GM03348 (cell line): ENCODE measurements at regions not wholly inside any gene's neighbourhood (a gene's known extent, or its start where the extent isn't known, plus 50 kb on each side); places are given as distances from the start of the nearest gene placed in this dataset.
"Not testable (repeated sequence)": the region's sequence is repeated elsewhere in the genome, so short reads cannot be mapped to it uniquely, and the experiment has no call there.

ENCODE experiments used
- DNase-seq: peaks from one replicate; pipeline ENCODE4 v3.0.0; 2012; ENCODE audit warnings: low spot score

DNA sequence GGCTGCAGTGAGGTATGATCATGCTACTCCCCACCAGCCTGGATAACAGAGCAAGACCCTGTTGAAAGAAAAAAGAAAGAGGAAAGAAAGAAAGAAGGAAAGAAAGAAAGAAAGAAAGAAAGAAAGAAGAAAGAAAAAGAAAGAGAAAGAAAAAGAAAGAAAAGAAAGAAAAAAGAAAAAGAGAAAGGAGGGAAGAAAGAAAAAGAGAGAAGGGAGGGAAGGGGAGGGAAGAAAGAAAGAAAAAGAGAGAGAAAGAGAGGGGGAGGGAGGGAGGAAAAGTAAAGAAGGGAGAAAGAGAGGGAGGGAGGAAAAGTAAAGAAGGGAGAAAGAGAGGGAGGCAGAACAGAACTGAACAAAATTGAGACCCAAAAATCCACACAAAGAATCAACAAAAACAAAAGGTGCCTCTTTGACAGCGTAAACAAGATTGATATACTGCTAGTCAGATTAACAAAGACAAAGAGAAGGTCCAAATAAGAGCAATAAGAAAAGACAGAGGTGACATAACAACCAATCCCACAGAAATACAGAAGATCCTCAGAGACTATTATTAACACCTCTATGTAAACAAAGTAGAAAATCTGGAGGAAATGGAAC, 293.9 kb upstream of the AMIGO2 start:
- no peak for DNase-seq

DNA sequence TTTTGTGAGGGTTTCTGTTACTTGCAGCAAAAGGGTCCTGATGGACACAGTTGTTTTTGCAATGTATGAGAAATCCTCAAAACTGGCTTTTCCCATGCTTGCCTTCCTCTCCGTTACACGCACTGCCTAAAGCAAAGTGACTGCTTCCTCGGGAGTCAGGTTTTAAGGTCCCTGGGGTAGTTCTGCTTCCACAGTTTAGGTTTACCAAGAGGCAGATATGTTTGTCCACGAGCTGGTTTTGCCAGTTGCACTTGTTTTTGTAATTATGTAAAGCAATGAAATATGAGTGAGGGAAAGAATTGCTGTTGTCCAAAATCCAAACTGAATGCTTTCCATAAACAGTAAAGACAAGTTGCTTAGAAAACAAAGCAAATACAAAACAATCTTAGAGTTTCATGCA, 290.7 kb upstream of the AMIGO2 start:
- DNase-seq, result no peak

DNA sequence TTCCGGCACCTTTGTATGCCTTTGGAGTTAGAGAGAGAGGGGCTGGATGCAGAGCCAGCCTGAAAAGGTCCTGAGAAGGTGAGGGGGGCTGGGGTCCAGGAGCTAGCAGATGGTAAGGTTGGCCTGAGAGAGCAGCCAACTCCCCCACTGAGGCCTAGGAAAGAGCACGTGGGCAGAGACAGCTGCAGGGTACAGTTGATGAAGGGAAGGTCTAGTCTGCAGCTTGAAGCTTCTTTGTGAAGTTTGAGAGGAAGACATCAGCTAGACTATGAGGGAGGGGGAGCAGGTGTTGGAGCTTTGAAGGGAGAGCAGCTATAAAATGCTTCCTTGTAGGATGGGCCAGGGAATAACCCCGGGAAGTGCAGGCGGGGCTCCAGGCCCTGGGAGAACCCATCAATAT, 289.3 kb upstream of the AMIGO2 start:
- DNase-seq, result no peak

DNA sequence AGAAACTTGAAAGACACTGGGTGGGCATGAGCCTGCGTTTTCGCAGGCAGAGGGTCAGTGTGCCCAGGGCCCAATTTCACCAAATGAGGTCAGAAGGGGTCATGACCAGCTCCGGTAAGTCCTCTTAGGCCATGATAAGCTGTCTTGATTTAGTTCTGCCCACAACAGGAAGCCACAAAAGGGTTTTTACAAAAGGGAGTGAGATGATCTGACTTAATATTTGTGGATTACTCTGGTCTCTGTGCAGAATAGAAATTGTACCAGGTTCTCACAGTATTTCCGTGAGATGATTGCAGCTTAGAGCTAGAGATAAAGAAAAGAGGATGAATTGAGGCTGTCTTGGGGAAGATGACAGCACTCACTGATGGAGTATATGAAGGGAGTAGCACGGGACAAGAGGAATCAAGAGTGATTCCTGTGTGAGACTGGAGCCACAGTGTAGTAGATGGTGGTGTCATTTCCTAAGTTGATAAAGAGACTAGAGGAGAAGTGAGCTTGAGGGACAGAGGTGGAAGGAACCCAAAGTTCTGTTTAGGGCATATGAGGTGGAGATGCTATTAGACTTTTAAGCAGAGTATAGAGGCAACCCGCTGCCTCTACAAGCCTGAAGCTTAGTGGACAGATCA, 288.3 kb upstream of the AMIGO2 start:
- no peak for DNase-seq

DNA sequence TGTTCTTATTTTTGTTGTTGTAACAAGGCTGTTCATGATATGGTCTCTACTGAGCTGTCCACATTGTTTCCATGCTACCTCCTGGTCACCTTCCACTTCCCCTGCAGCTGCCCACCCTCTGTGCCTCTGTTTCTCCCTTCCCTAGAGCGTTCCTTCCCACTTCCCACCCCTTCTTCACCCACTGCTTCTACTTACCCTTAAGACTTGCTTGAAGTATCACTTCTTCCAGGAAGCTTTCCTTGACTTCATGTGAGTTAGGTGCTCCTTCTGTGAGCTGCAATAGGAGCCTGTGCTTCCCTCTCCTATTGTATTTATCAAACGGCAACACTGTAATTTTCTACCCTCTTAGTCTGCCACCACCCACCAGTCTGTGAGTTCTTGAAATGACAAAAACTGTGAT, 286.8 kb upstream of the AMIGO2 start:
- no peak for DNase-seq

GRCh38 chr12:47366157-47366556, 286.4 kb upstream of the AMIGO2 start:
- no peak for DNase-seq

DNA sequence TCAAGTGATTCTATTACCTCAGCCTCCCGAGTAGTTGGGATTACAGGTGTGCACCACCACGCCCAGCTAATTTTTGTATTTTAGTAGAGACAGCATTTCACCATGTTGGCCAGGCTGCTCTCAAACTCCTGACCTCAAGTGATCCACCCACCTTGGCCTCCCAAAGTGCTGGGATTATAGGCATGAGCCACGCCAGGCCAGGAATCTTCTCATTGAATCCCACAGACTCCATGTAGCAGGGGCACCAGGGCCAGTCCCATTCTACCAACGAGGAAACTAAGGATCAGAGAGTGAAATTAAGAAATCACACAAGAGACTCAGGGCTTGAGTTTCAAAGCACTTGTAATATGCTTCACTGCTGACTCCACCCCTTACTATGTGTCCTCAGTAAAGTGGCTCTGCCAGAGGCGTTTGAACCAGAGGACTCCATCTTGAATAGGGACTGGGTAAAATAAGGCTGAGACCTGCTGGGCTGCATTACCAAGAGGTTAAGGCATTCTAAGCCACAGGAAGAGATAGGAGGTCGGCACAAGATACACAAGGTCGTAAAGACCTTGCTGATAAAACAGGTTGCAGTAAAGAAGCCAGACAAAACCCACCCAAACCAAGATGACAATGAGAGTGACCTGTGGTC, 285.8 kb upstream of the AMIGO2 start:
- DNase-seq, result not testable (repeated sequence)

DNA sequence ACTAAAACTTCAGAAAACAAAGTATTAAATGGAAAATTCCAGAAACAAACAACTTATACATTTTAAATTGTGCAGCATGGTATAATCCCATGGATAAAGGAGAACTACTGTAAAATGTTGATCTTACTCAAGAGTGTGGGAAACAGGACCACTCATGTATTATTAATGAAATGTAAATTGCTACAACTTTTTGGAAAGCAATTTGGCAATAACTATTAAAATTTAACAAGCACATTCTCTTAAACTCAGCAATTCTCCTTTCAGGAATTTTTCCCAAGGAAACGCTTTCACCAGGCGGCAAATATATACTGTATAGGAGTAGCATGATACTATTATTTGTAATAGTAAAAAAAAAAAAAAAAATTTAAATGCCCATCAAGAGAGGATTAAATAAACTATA, 284.5 kb upstream of the AMIGO2 start:
- DNase-seq, result no peak

- DNase-seq, result no peak
Measured at GRCh38 chr12:47362126-47362705, 282.5 kb upstream of the AMIGO2 start.

DNA sequence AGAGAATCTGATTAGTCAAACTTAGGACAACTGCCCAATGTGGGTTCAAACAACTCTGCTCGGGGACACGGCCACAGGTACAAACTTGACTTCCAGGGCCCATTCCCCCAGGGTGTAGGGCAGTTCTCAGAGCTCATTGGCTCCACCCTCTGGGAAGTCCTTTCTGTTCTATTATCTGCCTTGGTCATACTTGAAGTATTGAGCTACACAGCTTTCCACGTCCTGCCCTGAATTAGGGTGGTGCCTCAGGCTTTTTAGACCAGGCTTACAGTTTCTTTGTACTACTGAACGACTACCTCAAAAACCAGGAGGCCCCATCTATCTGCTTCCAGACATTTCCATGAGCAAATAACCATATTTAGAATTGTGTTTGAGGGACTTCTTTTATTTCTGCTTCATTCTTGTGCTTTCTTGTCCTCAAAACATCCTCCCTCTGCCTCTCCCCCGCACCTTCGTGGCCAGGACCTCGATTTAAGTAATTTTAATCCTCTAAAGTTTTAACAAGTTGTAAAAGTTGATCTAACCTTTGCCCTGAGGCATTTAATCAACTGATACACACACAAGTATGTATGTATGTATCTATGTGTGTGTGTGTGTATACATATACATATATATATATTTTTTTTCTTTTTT, 281.7 kb upstream of the AMIGO2 start:
- DNase-seq, result no peak

- no peak for DNase-seq
Measured at GRCh38 chr12:47360771-47361388, 281.1 kb upstream of the AMIGO2 start.

DNA sequence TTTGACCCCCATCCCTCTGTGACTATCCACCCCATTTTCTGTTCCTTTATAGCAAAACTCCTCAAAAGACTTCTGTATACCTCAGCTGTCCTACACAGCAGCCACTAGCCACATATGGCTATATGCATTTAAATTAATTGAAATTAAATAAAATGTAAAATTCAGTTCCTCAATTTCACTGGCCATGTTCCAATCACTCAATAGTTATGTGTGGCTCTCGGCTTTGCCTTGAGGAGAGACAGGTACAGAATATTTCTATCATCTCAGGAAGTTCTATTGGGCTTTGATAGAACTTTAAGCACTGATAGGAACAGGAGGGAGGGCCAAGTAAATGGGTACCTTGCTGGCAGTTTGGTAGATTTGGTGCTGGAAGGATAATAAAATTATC, 280.3 kb upstream of the AMIGO2 start:
- DNase-seq, result no peak

GRCh38 chr12:47359310-47360092, 279.7 kb upstream of the AMIGO2 start:
- no peak for DNase-seq

DNA sequence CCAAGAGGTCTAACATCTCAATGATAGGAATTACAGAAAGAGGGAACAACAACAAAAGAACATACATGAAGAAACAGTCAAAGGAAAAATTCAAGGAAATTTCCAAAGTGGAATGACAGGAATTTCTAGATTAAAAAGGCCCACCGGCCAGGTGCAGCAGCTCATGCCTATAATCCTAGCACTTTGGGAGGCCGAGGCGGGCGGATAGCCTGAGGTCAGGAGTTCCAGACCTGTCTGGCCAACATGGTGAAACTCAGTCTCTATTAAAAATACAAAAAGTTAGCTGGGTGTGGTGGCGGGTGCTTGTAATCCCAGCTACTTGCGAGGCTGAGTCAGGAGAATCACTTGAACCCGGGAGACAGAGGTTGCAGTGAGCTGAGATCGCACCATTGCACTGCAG, 277.2 kb upstream of the AMIGO2 start:
- DNase-seq, result not testable (repeated sequence)

GRCh38 chr12:47356129-47356700, 276.5 kb upstream of the AMIGO2 start:
- no peak for DNase-seq

DNA sequence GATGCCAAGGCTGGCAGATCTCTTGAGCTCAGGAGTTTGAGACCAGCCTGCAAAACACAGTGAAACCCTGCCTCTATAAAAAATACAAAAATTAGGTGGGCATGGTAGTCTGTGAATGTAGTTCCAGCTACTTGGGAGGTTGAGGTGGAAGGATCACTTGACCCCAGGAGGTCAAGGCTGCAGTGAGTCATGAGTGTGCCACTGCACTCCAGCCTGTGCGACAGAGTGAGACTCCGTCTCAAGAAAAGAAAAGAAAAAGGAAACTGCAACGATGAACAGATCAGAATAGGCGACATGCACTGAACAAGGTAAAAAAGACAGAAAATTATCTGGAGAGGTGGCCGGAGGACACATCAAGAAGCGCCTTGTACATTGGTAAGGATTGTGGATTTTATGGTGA, 273.7 kb upstream of the AMIGO2 start:
- no peak for DNase-seq

GRCh38 chr12:47352067-47352466, 272.3 kb upstream of the AMIGO2 start:
- no peak for DNase-seq

GRCh38 chr12:47351526-47351925, 271.8 kb upstream of the AMIGO2 start:
- no peak for DNase-seq

DNA sequence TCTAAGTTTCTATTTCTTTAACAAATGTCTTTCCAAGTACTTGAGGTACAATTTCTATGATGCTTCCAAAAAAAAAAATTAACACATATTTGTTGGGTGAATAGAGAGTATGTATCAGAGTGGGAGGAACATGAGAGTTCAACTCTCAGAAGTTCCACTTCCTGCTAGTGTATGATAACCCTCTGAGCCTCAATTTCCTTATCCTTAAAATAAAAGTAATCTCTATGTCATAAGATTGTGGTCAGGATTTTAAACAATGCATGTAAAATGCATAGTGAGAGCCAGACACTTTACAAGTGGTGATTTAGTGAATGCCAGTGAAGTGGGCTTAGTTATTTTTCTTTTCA, 270.3 kb upstream of the AMIGO2 start:
- DNase-seq, result peak; percentile 41

DNA sequence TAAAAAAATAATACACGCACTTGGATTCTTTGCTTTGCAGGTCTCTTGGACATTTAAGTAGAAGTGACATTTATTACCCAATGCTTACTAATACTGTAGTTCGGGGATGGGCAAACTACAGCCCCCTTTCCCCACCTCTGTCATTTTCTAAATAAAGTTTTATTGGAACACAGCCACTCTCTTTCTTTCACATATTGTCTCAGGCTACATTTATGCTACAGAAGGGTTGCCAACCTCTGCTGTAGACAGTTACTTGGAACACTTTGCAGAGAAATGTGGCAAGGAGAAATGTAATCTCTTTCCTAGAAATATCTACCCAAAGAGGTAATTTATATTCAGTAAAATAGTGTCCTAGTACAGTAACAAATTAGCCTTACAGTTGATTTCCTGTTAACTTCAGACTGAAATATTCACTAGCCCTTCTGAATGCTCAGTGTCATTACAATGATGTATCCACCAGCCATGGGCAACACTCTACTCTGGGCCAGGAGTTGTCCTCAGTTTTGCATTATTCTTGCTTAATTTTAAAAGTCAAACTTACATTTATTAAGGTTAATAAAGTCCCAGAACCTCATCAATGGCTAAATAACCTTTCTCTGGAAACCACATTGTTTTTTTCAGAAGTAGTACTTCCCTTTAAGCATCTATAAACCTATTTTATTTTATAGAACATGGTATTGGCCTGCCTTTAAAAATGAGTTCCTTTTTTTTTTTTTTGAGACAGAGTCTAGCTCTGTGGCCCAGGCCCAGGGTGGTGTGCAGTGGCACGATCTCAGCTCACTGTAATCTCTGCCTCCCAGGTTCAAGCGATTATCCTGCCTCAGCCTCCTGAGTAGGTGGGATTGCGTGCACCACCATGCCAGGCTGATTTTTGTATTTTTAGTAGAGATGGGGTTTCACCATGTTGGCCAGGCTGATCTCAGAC, 269.6 kb upstream of the AMIGO2 start:
- DNase-seq, result no peak
